Gastroesophageal sphincter (tissue), 3 donors: ENCODE measurements at regions not wholly inside any gene's neighbourhood (a gene's known extent, or its start where the extent isn't known, plus 50 kb on each side); places are given as distances from the start of the nearest gene placed in this dataset.
"Not testable (repeated sequence)": the region's sequence is repeated elsewhere in the genome, so short reads cannot be mapped to it uniquely, and the experiment has no call there.

Experiments
- EP300 ChIP-seq: sonication (generic); formaldehyde crosslinking; IDR thresholded peaks from one replicate; pipeline ENCODE4 v1.6.1; 2017; ENCODE audit warnings: antibody characterized with exemption, mild to moderate bottlenecking
- POLR2A ChIP-seq, 2 donors: fragments of 450-650 bp; IDR thresholded peaks; one replicate each; pipeline ENCODE4 v1.6.1; 2017; ENCODE audit warnings: antibody characterized with exemption in 2 of 2, mild to moderate bottlenecking in 2 of 2, moderate library complexity in 1 of 2
- POLR2AphosphoS5 ChIP-seq: sonication (generic); formaldehyde crosslinking; IDR thresholded peaks from one replicate; pipeline ENCODE4 v1.6.1; 2017; ENCODE audit warnings: antibody characterized with exemption
- TF ChIP-seq, protein P1 (sequence below), 4 experiments: fragments of 200-600 bp in 2 of 4; fragments of 450-650 bp in 2 of 4; sonication (generic) in 1 of 4; IDR thresholded peaks; one replicate each; pipeline ENCODE4 v1.5.1; 2017 to 2019; ENCODE audit warnings: antibody characterized with exemption in 4 of 4, mild to moderate bottlenecking in 2 of 4, moderate library complexity in 2 of 4

DNA sequence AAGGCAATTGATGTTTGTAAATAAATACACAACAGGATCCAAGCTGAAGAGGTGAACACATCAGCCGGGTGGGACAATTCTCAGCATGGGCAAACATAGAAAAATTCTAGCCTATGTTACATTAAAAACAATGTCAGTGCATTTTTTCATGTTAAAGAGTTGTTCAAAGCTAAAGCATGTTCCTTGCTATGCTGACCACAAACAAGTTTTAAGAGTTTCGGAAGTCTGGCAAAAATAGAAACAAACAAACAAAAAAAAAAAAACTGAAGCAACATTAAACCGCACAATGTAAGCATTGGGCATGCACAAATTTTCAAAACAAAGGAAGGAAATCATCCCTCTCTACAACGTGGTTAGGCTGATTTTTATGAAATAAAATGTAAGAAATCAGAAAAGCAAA is 185.8 kb downstream of the FOXD4L6 start:
- not testable (repeated sequence) for TF ChIP-seq POLR2AphosphoS5; POLR2A (IDR thresholded peaks at IDR 0.05); EP300
- TF ChIP-seq, protein P1, sequence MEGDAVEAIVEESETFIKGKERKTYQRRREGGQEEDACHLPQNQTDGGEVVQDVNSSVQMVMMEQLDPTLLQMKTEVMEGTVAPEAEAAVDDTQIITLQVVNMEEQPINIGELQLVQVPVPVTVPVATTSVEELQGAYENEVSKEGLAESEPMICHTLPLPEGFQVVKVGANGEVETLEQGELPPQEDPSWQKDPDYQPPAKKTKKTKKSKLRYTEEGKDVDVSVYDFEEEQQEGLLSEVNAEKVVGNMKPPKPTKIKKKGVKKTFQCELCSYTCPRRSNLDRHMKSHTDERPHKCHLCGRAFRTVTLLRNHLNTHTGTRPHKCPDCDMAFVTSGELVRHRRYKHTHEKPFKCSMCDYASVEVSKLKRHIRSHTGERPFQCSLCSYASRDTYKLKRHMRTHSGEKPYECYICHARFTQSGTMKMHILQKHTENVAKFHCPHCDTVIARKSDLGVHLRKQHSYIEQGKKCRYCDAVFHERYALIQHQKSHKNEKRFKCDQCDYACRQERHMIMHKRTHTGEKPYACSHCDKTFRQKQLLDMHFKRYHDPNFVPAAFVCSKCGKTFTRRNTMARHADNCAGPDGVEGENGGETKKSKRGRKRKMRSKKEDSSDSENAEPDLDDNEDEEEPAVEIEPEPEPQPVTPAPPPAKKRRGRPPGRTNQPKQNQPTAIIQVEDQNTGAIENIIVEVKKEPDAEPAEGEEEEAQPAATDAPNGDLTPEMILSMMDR (IDR thresholded peaks at IDR 0.05) = not testable (repeated sequence)
